SU-DHL-6 (cell line): ENCODE measurements at regions not wholly inside any gene's neighbourhood (a gene's known extent, or its start where the extent isn't known, plus 50 kb on each side); places are given as distances from the start of the nearest gene placed in this dataset.

ENCODE experiments used
- H2AFZ ChIP-seq: fragments of 200-600 bp; sonication (generic); 2 replicates; pipeline ENCODE4 v1.6.1; 2014; ENCODE audit warnings: low read depth, mild to moderate bottlenecking, moderate library complexity, mixed read lengths, antibody characterized with exemption, low read length; ENCODE audit not compliant: severe bottlenecking
- H3F3A ChIP-seq: fragments of 200-600 bp; shearing (Covaris generic); 2 replicates; pipeline ENCODE4 v1.6.0; 2016; ENCODE audit warnings: antibody characterized with exemption, mild to moderate bottlenecking; ENCODE audit not compliant: insufficient read depth
- H3K27ac ChIP-seq: fragments of 200-600 bp; sonication (generic); 2 replicates; pipeline ENCODE4 v1.5.1; 2016; ENCODE audit warnings: low read depth, mild to moderate bottlenecking, low read length, moderate library complexity, mixed read lengths
- H3K27me3 ChIP-seq: fragments of 200-600 bp; sonication (generic), shearing (Covaris generic); 2 replicates; pipeline ENCODE4 v1.6.0; 2014; ENCODE audit warnings: mild to moderate bottlenecking, low read length
- H3K36me3 ChIP-seq: fragments of 200-600 bp; sonication (generic); 2 replicates; pipeline ENCODE4 v1.6.1; 2014; ENCODE audit warnings: mild to moderate bottlenecking, low read length, mixed read lengths
- H3K4me2 ChIP-seq: fragments of 300-600, 200-600 bp; shearing (Covaris generic), sonication (generic); 2 replicates; pipeline ENCODE4 v1.6.0; 2014; ENCODE audit warnings: low read length, low read depth, mild to moderate bottlenecking; ENCODE audit not compliant: poor library complexity, severe bottlenecking
- H3K4me3 ChIP-seq: fragments of 200-600 bp; sonication (generic); 2 replicates; pipeline ENCODE4 v1.5.1; 2014; ENCODE audit warnings: antibody characterized with exemption, low read length, mild to moderate bottlenecking, mixed read lengths; ENCODE audit not compliant: insufficient read depth, poor library complexity, severe bottlenecking
- H3K79me2 ChIP-seq: fragments of 200-600 bp; sonication (generic); 2 replicates; pipeline ENCODE4 v1.6.1; 2014; ENCODE audit warnings: mild to moderate bottlenecking, low read length, moderate library complexity; ENCODE audit not compliant: insufficient read depth
- H3K9ac ChIP-seq: fragments of 200-600 bp; sonication (generic); 2 replicates; pipeline ENCODE4 v1.7.0; 2014; ENCODE audit warnings: mild to moderate bottlenecking, low read length
- H3K9me2 ChIP-seq: fragments of 200-600 bp; sonication (generic); replicated peaks from 2 replicates; pipeline ENCODE4 v1.6.1; 2014; ENCODE audit warnings: low read length; ENCODE audit not compliant: insufficient read depth
- H3K9me3 ChIP-seq: fragments of 200-600 bp; sonication (generic); 2 replicates; pipeline ENCODE4 v1.6.1; 2014; ENCODE audit warnings: low read length, mixed read lengths; ENCODE audit not compliant: insufficient read depth
- H4K20me1 ChIP-seq: fragments of 200-600 bp; sonication (generic); 2 replicates; pipeline ENCODE4 v1.6.1; 2014; ENCODE audit warnings: low read depth, mild to moderate bottlenecking, antibody characterized with exemption, low read length, moderate library complexity, mixed read lengths
- CTCF ChIP-seq: fragments of 200-600 bp; sonication (generic); IDR thresholded peaks from one replicate; pipeline ENCODE4 v1.5.1; 2017; ENCODE audit warnings: antibody characterized with exemption, mild to moderate bottlenecking, low read length, moderate library complexity; ENCODE audit not compliant: insufficient read depth, poor library complexity, severe bottlenecking
- EZH2phosphoT487 ChIP-seq: fragments of 200-600 bp; sonication (generic), shearing (Covaris generic); conservative IDR thresholded peaks from 2 replicates; pipeline ENCODE4 v1.6.1; 2018; ENCODE audit warnings: mild to moderate bottlenecking, antibody characterized with exemption, low read length, moderate library complexity, mixed read lengths

- Histone ChIP-seq H3F3A (no peaks in the 10 kb centered on the region), H3K27ac (no peak overlapping the region), H2AFZ (no peak overlapping the region), H3K9ac (no peak overlapping the region), H3K79me2 (no peaks in the 10 kb centered on the region), H3K9me3 (no peaks in the 10 kb centered on the region), H4K20me1 (no peaks in the 10 kb centered on the region), H3K9me2 (no peaks in the 10 kb centered on the region), H3K4me2 (no peak overlapping the region), H3K27me3 (no peaks in the 10 kb centered on the region), H3K4me3 (no peak overlapping the region), H3K36me3 (no peaks in the 10 kb centered on the region)
- TF ChIP-seq EZH2phosphoT487 (no peak), CTCF (no peak)
Observed at GRCh38 chr1:68958958-68959357, 462.1 kb upstream of the DEPDC1 start.

GRCh38 chr1:68959461-68960030 is 462.7 kb upstream of the DEPDC1 start:
- H3K27ac ChIP-seq = no peak overlapping the region
- H3K36me3 ChIP-seq = no peaks in the 10 kb centered on the region
- no peaks in the 10 kb centered on the region for H4K20me1 ChIP-seq
- H3K9ac ChIP-seq = no peak overlapping the region
- no peaks in the 10 kb centered on the region for H3F3A ChIP-seq
- no peaks in the 10 kb centered on the region for H3K79me2 ChIP-seq
- no peaks in the 10 kb centered on the region for H3K9me2 ChIP-seq
- H2AFZ ChIP-seq = no peak overlapping the region
- no peaks in the 10 kb centered on the region for H3K9me3 ChIP-seq
- no peak overlapping the region for H3K4me2 ChIP-seq
- no peak for TF ChIP-seq EZH2phosphoT487
- TF ChIP-seq CTCF = no peak
- no peak overlapping the region for H3K4me3 ChIP-seq
- no peaks in the 10 kb centered on the region for H3K27me3 ChIP-seq

GRCh38 chr1:68961143-68961542 is 464.3 kb upstream of the DEPDC1 start:
- no peaks in the 10 kb centered on the region for H4K20me1 ChIP-seq
- no peaks in the 10 kb centered on the region for H3K9me2 ChIP-seq
- TF ChIP-seq CTCF (no peak), EZH2phosphoT487 (no peak)
- no peaks in the 10 kb centered on the region for H3K36me3 ChIP-seq
- H3K27ac ChIP-seq = no peak overlapping the region
- no peaks in the 10 kb centered on the region for H3F3A ChIP-seq
- H3K9me3 ChIP-seq = no peaks in the 10 kb centered on the region
- H3K9ac ChIP-seq = no peak overlapping the region
- no peaks in the 10 kb centered on the region for H3K27me3 ChIP-seq
- H2AFZ ChIP-seq = no peak overlapping the region
- no peak overlapping the region for H3K4me3 ChIP-seq
- no peaks in the 10 kb centered on the region for H3K79me2 ChIP-seq
- no peak overlapping the region for H3K4me2 ChIP-seq
